Stimulated activated naive CD8-positive, alpha-beta T cell treated with anti-CD3 and anti-CD28 coated beads, Interleukin-15, Interleukin-2, amounts not matched to agents 100 ng/mL and 50 ng/mL, for 24 hours (primary cell): ENCODE measurements at regions not wholly inside any gene's neighbourhood (a gene's known extent, or its start where the extent isn't known, plus 50 kb on each side); places are given as distances from the start of the nearest gene placed in this dataset.
"Not testable (repeated sequence)": the region's sequence is repeated elsewhere in the genome, so short reads cannot be mapped to it uniquely, and the experiment has no call there.

Experiments used
- H3K27ac Mint-ChIP-seq: one replicate; pipeline ENCODE4 v1.8.0; 2021; ENCODE audit warnings: mild to moderate bottlenecking, mixed read lengths
- H3K27me3 Mint-ChIP-seq: one replicate; pipeline ENCODE4 v1.8.0; 2021; ENCODE audit warnings: mixed read lengths
- H3K36me3 Mint-ChIP-seq: one replicate; pipeline ENCODE4 v1.8.0; 2021; ENCODE audit warnings: low read depth, mixed read lengths
- H3K4me1 Mint-ChIP-seq: one replicate; pipeline ENCODE4 v1.8.0; 2021; ENCODE audit warnings: low read depth, mixed read lengths
- H3K4me3 Mint-ChIP-seq: one replicate; pipeline ENCODE4 v1.8.0; 2021; ENCODE audit warnings: mild to moderate bottlenecking, mixed read lengths
- H3K9me3 Mint-ChIP-seq: one replicate; pipeline ENCODE4 v1.8.0; 2021; ENCODE audit warnings: mixed read lengths

GRCh38 chr11:133656082-133656635 lies 123.9 kb upstream of the OPCML start:
- Mint-ChIP-seq H3K27ac (no peak overlapping the region), H3K4me1 (no peaks in the 10 kb centered on the region), H3K27me3 (peaks cover 3% of the 10 kb centered on the region), H3K4me3 (no peak overlapping the region), H3K36me3 (no peaks in the 10 kb centered on the region), H3K9me3 (peaks cover 3% of the 10 kb centered on the region)

GRCh38 chr11:133654630-133655212 lies 122.4 kb upstream of the OPCML start:
- no peaks in the 10 kb centered on the region for H3K36me3 Mint-ChIP-seq
- no peak overlapping the region for H3K27ac Mint-ChIP-seq
- no peak overlapping the region for H3K4me3 Mint-ChIP-seq
- peaks cover 3% of the 10 kb centered on the region for H3K27me3 Mint-ChIP-seq
- H3K4me1 Mint-ChIP-seq = no peaks in the 10 kb centered on the region
- H3K9me3 Mint-ChIP-seq = peaks cover 3% of the 10 kb centered on the region

GRCh38 chr11:133653336-133653735 lies 121.0 kb upstream of the OPCML start:
- H3K4me3 Mint-ChIP-seq = no peak overlapping the region
- no peak overlapping the region for H3K27ac Mint-ChIP-seq
- peaks cover 3% of the 10 kb centered on the region for H3K27me3 Mint-ChIP-seq
- no peaks in the 10 kb centered on the region for H3K4me1 Mint-ChIP-seq
- H3K36me3 Mint-ChIP-seq = no peaks in the 10 kb centered on the region
- H3K9me3 Mint-ChIP-seq = peaks cover 4% of the 10 kb centered on the region

GRCh38 chr11:133650082-133650481 lies 117.8 kb upstream of the OPCML start:
- Mint-ChIP-seq H3K4me1 (no peaks in the 10 kb centered on the region), H3K27ac (no peak overlapping the region), H3K4me3 (no peak overlapping the region)

GRCh38 chr11:133649040-133649439 lies 116.7 kb upstream of the OPCML start:
- H3K4me1 Mint-ChIP-seq = no peaks in the 10 kb centered on the region
- peaks cover 8% of the 10 kb centered on the region for H3K9me3 Mint-ChIP-seq
- no peaks in the 10 kb centered on the region for H3K36me3 Mint-ChIP-seq
- H3K4me3 Mint-ChIP-seq = no peak overlapping the region
- H3K27ac Mint-ChIP-seq = no peak overlapping the region
- no peaks in the 10 kb centered on the region for H3K27me3 Mint-ChIP-seq

More at GRCh38 chr11:133650082-133650481, 117.8 kb upstream of the OPCML start:
- Mint-ChIP-seq H3K27me3 (no peaks in the 10 kb centered on the region), H3K9me3 (peaks cover 8% of the 10 kb centered on the region), H3K36me3 (no peaks in the 10 kb centered on the region)

- Mint-ChIP-seq H3K27ac (no peak overlapping the region), H3K27me3 (no peaks in the 10 kb centered on the region), H3K4me3 (no peak overlapping the region), H3K36me3 (no peaks in the 10 kb centered on the region), H3K9me3 (peaks cover 4% of the 10 kb centered on the region), H3K4me1 (no peaks in the 10 kb centered on the region)
Observed at GRCh38 chr11:133639408-133639807, 107.1 kb upstream of the OPCML start.

- no peaks in the 10 kb centered on the region for H3K4me1 Mint-ChIP-seq
- no peak overlapping the region for H3K4me3 Mint-ChIP-seq
- no peak overlapping the region for H3K27ac Mint-ChIP-seq
- H3K27me3 Mint-ChIP-seq = no peaks in the 10 kb centered on the region
- H3K36me3 Mint-ChIP-seq = no peaks in the 10 kb centered on the region
- H3K9me3 Mint-ChIP-seq = peaks cover 4% of the 10 kb centered on the region
Observed at GRCh38 chr11:133638921-133639320, 106.6 kb upstream of the OPCML start.

- H3K36me3 Mint-ChIP-seq = no peaks in the 10 kb centered on the region
- H3K4me3 Mint-ChIP-seq = no peak overlapping the region
- H3K9me3 Mint-ChIP-seq = peaks cover 4% of the 10 kb centered on the region
- H3K27me3 Mint-ChIP-seq = no peaks in the 10 kb centered on the region
- H3K27ac Mint-ChIP-seq = no peak overlapping the region
- no peaks in the 10 kb centered on the region for H3K4me1 Mint-ChIP-seq
Observed at GRCh38 chr11:133636711-133637355, 104.5 kb upstream of the OPCML start.

- peaks cover 4% of the 10 kb centered on the region for H3K9me3 Mint-ChIP-seq
- no peaks in the 10 kb centered on the region for H3K27me3 Mint-ChIP-seq
- no peaks in the 10 kb centered on the region for H3K36me3 Mint-ChIP-seq
- H3K27ac Mint-ChIP-seq = no peak overlapping the region
- no peak overlapping the region for H3K4me3 Mint-ChIP-seq
- no peaks in the 10 kb centered on the region for H3K4me1 Mint-ChIP-seq
Observed at GRCh38 chr11:133635244-133635739, 103.0 kb upstream of the OPCML start.

GRCh38 chr11:133628371-133628770 lies 96.1 kb upstream of the OPCML start:
- H3K27me3 Mint-ChIP-seq, H3K4me1 Mint-ChIP-seq, H3K27ac Mint-ChIP-seq, H3K36me3 Mint-ChIP-seq, H3K4me3 Mint-ChIP-seq, H3K9me3 Mint-ChIP-seq: not testable (repeated sequence)

- no peak overlapping the region for H3K27ac Mint-ChIP-seq
- H3K9me3 Mint-ChIP-seq = peaks cover 4% of the 10 kb centered on the region
- H3K27me3 Mint-ChIP-seq = no peaks in the 10 kb centered on the region
- H3K4me3 Mint-ChIP-seq = no peak overlapping the region
- no peaks in the 10 kb centered on the region for H3K4me1 Mint-ChIP-seq
- H3K36me3 Mint-ChIP-seq = no peaks in the 10 kb centered on the region
Observed at GRCh38 chr11:133621611-133622010, 89.3 kb upstream of the OPCML start.

- peaks cover 4% of the 10 kb centered on the region for H3K9me3 Mint-ChIP-seq
- no peaks in the 10 kb centered on the region for H3K36me3 Mint-ChIP-seq
- no peak overlapping the region for H3K27ac Mint-ChIP-seq
- H3K4me1 Mint-ChIP-seq = no peaks in the 10 kb centered on the region
- H3K4me3 Mint-ChIP-seq = no peak overlapping the region
- H3K27me3 Mint-ChIP-seq = no peaks in the 10 kb centered on the region
Observed at GRCh38 chr11:133619973-133620372, 87.7 kb upstream of the OPCML start.

- H3K9me3 Mint-ChIP-seq = peaks cover 4% of the 10 kb centered on the region
- H3K4me1 Mint-ChIP-seq = no peaks in the 10 kb centered on the region
- H3K27me3 Mint-ChIP-seq = no peaks in the 10 kb centered on the region
Observed at GRCh38 chr11:133619397-133619796, 87.1 kb upstream of the OPCML start.

GRCh38 chr11:133618544-133618943 lies 86.2 kb upstream of the OPCML start:
- peaks cover 4% of the 10 kb centered on the region for H3K9me3 Mint-ChIP-seq
- no peaks in the 10 kb centered on the region for H3K27me3 Mint-ChIP-seq
- no peaks in the 10 kb centered on the region for H3K36me3 Mint-ChIP-seq
- H3K4me3 Mint-ChIP-seq = no peak overlapping the region
- no peaks in the 10 kb centered on the region for H3K4me1 Mint-ChIP-seq
- no peak overlapping the region for H3K27ac Mint-ChIP-seq

More at GRCh38 chr11:133619397-133619796, 87.1 kb upstream of the OPCML start:
- Mint-ChIP-seq H3K4me3 (no peak overlapping the region), H3K36me3 (no peaks in the 10 kb centered on the region), H3K27ac (no peak overlapping the region)

- Mint-ChIP-seq H3K9me3 (peaks cover 6% of the 10 kb centered on the region), H3K4me1 (no peaks in the 10 kb centered on the region), H3K4me3 (no peak overlapping the region), H3K36me3 (no peaks in the 10 kb centered on the region), H3K27ac (no peak overlapping the region), H3K27me3 (no peaks in the 10 kb centered on the region)
Observed at GRCh38 chr11:133608496-133608895, 76.2 kb upstream of the OPCML start.
